Parathyroid adenoma (tissue), 2 donors: ENCODE measurements at regions not wholly inside any gene's neighbourhood (a gene's known extent, or its start where the extent isn't known, plus 50 kb on each side); places are given as distances from the start of the nearest gene placed in this dataset.

ENCODE experiments used
- H2AFZ ChIP-seq: fragments of 300-600 bp; sonication (generic); one replicate; pipeline ENCODE4 v1.7.0; 2017; ENCODE audit warnings: antibody characterized with exemption, mild to moderate bottlenecking
- H3K27ac ChIP-seq: fragments of 300-600 bp; sonication (generic); one replicate; pipeline ENCODE4 v1.7.0; 2017
- H3K27me3 ChIP-seq: fragments of 300-600 bp; sonication (generic); one replicate; pipeline ENCODE4 v1.7.0; 2017; ENCODE audit warnings: low read length; ENCODE audit not compliant: control insufficient read depth, insufficient read depth
- H3K36me3 ChIP-seq: fragments of 300-600 bp; sonication (generic); one replicate; pipeline ENCODE4 v1.7.0; 2017; ENCODE audit warnings: low read length; ENCODE audit not compliant: control insufficient read depth, insufficient read depth
- H3K4me1 ChIP-seq: fragments of 300-600 bp; sonication (generic); one replicate; pipeline ENCODE4 v1.7.0; 2017; ENCODE audit warnings: control low read depth
- H3K4me2 ChIP-seq: fragments of 300-600 bp; sonication (generic); one replicate; pipeline ENCODE4 v1.7.0; 2017; ENCODE audit warnings: low read length
- H3K4me3 ChIP-seq: fragments of 300-600 bp; sonication (generic); one replicate; pipeline ENCODE4 v1.7.0; 2017; ENCODE audit warnings: low read depth, low read length
- H3K79me2 ChIP-seq: fragments of 300-600 bp; sonication (generic); one replicate; pipeline ENCODE4 v1.7.0; 2017; ENCODE audit warnings: control low read depth
- H3K9ac ChIP-seq: fragments of 300-600 bp; sonication (generic); one replicate; pipeline ENCODE4 v1.7.0; 2017; ENCODE audit warnings: mild to moderate bottlenecking
- H3K9me3 ChIP-seq: fragments of 300-600 bp; sonication (generic); one replicate; pipeline ENCODE4 v1.7.0; 2017; ENCODE audit warnings: low read length; ENCODE audit not compliant: control insufficient read depth
- CTCF ChIP-seq: fragments of 300-600 bp; sonication (generic); IDR thresholded peaks from one replicate; pipeline ENCODE4 v1.7.0; 2017; ENCODE audit warnings: antibody characterized with exemption, mild to moderate bottlenecking
- donor health status: primary hyperparathyroidism.

DNA sequence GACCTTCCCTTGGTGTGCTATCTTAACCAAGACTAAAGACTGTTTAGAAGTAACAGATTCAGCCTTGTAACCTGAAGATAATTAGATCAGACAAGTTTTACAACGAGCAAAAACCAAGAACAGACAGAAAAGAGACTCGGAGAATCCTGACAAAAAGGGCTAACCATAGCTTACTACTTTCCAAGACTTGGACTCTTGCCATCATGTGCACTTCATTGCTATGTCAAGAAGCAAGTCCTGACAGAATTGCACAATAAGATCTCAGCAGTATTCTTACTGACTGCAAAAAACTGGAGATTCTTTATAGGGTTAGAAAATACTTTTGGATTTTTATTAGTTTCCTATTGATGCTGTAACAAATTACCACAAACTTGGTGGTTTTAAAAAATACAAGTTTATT lies 1539.0 kb upstream of the NUDT12 start:
- no peak for TF ChIP-seq CTCF
- no peak overlapping the region for H3K27ac ChIP-seq
- H3K79me2 ChIP-seq = no peaks in the 10 kb centered on the region
- no peaks in the 10 kb centered on the region for H3K36me3 ChIP-seq
- H2AFZ ChIP-seq = no peak overlapping the region
- no peaks in the 10 kb centered on the region for H3K9me3 ChIP-seq
- no peaks in the 10 kb centered on the region for H3K27me3 ChIP-seq
- no peak overlapping the region for H3K9ac ChIP-seq
- no peaks in the 10 kb centered on the region for H3K4me1 ChIP-seq
- no peak overlapping the region for H3K4me2 ChIP-seq
- H3K4me3 ChIP-seq = no peak overlapping the region

DNA sequence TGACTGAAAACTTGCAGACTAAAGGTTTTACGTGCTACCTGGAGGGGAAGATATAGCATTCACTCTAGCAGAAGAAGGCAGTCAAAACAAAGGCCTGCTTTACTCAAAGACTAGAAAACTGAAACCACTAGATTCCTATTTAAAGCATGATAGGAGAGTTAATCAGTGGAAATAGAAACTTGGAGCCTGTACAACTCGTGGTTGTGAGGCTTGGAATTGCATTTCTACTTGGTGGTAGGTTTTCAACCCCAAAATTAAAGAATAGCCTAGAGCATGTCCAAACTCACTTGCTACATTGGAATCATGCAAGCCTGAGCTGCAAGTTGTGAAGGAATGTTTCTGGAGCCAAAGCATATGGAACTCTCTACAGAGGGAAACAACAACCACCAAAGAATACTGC lies 1526.4 kb upstream of the NUDT12 start:
- Histone ChIP-seq H3K9me3 (no peaks in the 10 kb centered on the region), H3K9ac (no peak overlapping the region), H2AFZ (peak overlapping the region; percentile 63), H3K36me3 (no peaks in the 10 kb centered on the region), H3K27ac (no peak overlapping the region), H3K4me2 (no peak overlapping the region), H3K4me3 (no peak overlapping the region), H3K27me3 (no peaks in the 10 kb centered on the region), H3K4me1 (no peaks in the 10 kb centered on the region), H3K79me2 (no peaks in the 10 kb centered on the region)
- TF ChIP-seq CTCF = no peak

DNA sequence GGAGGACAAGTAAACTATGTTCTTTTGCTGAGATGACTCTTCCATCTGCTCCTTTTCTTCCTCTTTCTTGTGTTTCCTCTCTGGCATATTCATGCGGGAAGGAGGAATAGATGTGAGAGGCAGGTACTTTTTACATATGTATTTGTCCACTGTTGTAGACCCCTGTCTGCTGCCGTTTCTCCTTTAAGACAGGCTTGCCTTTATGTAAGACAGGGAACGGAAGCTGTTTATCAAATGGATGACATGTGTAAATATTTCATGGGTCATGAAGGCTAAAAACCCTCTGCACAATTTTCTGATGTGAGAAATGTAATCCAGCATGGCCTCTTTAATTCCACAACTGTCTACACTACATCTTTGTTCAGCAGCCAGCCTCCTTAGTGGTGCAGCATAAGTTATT lies 1525.5 kb upstream of the NUDT12 start:
- Histone ChIP-seq H3K36me3 (no peaks in the 10 kb centered on the region), H3K4me1 (no peaks in the 10 kb centered on the region), H3K27me3 (no peaks in the 10 kb centered on the region), H2AFZ (peak overlapping the region; percentile 2), H3K4me2 (no peak overlapping the region), H3K9me3 (no peaks in the 10 kb centered on the region), H3K79me2 (no peaks in the 10 kb centered on the region), H3K9ac (no peak overlapping the region), H3K27ac (no peak overlapping the region), H3K4me3 (no peak overlapping the region)
- TF ChIP-seq CTCF = no peak

- no peaks in the 10 kb centered on the region for H3K79me2 ChIP-seq
- no peaks in the 10 kb centered on the region for H3K27me3 ChIP-seq
- no peaks in the 10 kb centered on the region for H3K36me3 ChIP-seq
- H3K4me1 ChIP-seq = no peaks in the 10 kb centered on the region
- no peaks in the 10 kb centered on the region for H3K9me3 ChIP-seq
- H3K9ac ChIP-seq = no peak overlapping the region
- H3K4me3 ChIP-seq = no peak overlapping the region
- H3K27ac ChIP-seq = no peak overlapping the region
- no peak overlapping the region for H2AFZ ChIP-seq
- no peak overlapping the region for H3K4me2 ChIP-seq
- TF ChIP-seq CTCF = no peak
Observed at GRCh38 chr5:105057893-105058292, 1495.3 kb upstream of the NUDT12 start.

DNA sequence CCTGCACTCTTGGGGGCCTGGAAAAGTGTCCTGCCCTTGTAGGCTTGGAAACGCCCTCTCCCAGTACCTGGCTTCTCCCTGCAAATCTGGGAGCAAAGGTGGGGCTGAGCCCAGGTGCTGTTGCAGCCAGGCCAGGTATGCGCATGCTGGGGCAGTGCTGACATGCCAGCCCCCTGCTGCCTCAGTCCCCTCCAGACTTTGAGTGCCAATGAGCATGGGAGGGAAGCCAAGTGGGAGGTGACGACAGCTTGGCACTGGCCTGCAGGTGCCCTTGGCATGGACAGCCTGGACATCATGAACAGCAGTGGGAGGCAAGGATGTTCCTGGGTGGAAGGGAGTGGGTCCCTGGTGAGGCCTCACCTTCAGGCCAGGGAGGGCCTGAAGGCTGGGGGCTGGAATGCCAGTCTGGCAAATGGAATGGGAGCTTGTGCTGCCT lies 1494.4 kb upstream of the NUDT12 start:
- no peak overlapping the region for H3K4me3 ChIP-seq
- H3K9me3 ChIP-seq = no peaks in the 10 kb centered on the region
- H3K79me2 ChIP-seq = no peaks in the 10 kb centered on the region
- H2AFZ ChIP-seq = no peak overlapping the region
- no peaks in the 10 kb centered on the region for H3K27me3 ChIP-seq
- H3K9ac ChIP-seq = no peak overlapping the region
- H3K4me2 ChIP-seq = no peak overlapping the region
- H3K27ac ChIP-seq = no peak overlapping the region
- H3K36me3 ChIP-seq = no peaks in the 10 kb centered on the region
- H3K4me1 ChIP-seq = no peaks in the 10 kb centered on the region
- TF ChIP-seq CTCF = no peak
